Lung (tissue), 11 donors: ENCODE measurements at regions not wholly inside any gene's neighbourhood (a gene's known extent, or its start where the extent isn't known, plus 50 kb on each side); places are given as distances from the start of the nearest gene placed in this dataset.

Experiments
- ATAC-seq: fragments of 200-7000 bp; cut with Tn5 transposase; one replicate; pipeline ENCODE4 v1.9.1; 2020; ENCODE audit warnings: moderate number of reproducible peaks; ENCODE audit not compliant: insufficient read depth, low FRiP score
- DNase-seq, 3 donors: peaks; one replicate each; pipeline ENCODE4 v3.0.0-alpha.2; 2013 to 2017
- H3K27ac ChIP-seq, 2 donors: one replicate each; pipeline ENCODE4 v1.5.1; 2013; ENCODE audit warnings: mild to moderate bottlenecking in 2 of 2, moderate library complexity in 2 of 2, control low read depth in 1 of 2, inconsistent platforms in 1 of 2, low read depth in 1 of 2, low read length in 1 of 2
- H3K27me3 ChIP-seq, 3 donors: one replicate each; pipeline ENCODE4 v1.5.1; 2013; ENCODE audit warnings: low read length in 2 of 3; ENCODE audit not compliant: control insufficient read depth in 3 of 3, insufficient read depth in 3 of 3
- H3K36me3 ChIP-seq, 4 donors: one replicate each; pipeline ENCODE4 v1.5.1; 2013; ENCODE audit warnings: low read length in 4 of 4, mild to moderate bottlenecking in 1 of 4, moderate library complexity in 1 of 4; ENCODE audit not compliant: control insufficient read depth in 4 of 4, insufficient read depth in 4 of 4
- H3K4me1 ChIP-seq, 5 donors: one replicate each; pipeline ENCODE4 v1.5.1; 2013; ENCODE audit warnings: low read length in 5 of 5, mild to moderate bottlenecking in 2 of 5, moderate library complexity in 1 of 5; ENCODE audit not compliant: control insufficient read depth in 5 of 5, insufficient read depth in 5 of 5
- H3K4me3 ChIP-seq: one replicate; pipeline ENCODE4 v1.5.1; 2013; ENCODE audit warnings: mild to moderate bottlenecking, control low read depth, moderate library complexity
- H3K9ac ChIP-seq, 2 donors: one replicate each; pipeline ENCODE4 v1.5.1; 2013; ENCODE audit warnings: low read length in 2 of 2, control low read depth in 1 of 2; ENCODE audit not compliant: insufficient read depth in 1 of 2
- H3K9me3 ChIP-seq, 4 donors: one replicate each; pipeline ENCODE4 v1.5.1; 2013; ENCODE audit warnings: low read length in 3 of 4, mild to moderate bottlenecking in 1 of 4, moderate library complexity in 1 of 4; ENCODE audit not compliant: control insufficient read depth in 4 of 4, insufficient read depth in 3 of 4
- CTCF ChIP-seq: IDR thresholded peaks from 2 replicates; pipeline ENCODE4 v1.5.1; 2012; ENCODE audit warnings: mild to moderate bottlenecking; ENCODE audit errors: control extremely low read depth, extremely low read depth
- WGBS, 2 donors: extraction: QIAGEN DNeasy Blood & Tissue Kit; methylation state at CpG; one replicate each; pipeline ENCODE4 v1.1.7; 2013; 5-methylcytosine and 5-hydroxymethylcytosine counted together
- donor health status: control.
- donor health status: control.
- donor health status: Bipolar disorder and iron deficiency.
- donor health status: healthy.
- donor health status: DM: yes; HTN: yes; CAD: no.

GRCh38 chr9:18012170-18012569 is 433.3 kb downstream of the SH3GL2 start:
- no peaks in the 10 kb centered on the region for H3K9me3 ChIP-seq
- DNase-seq (no peak), ATAC-seq (no peak)
- H3K9ac ChIP-seq, result no peak overlapping the region
- H3K27ac ChIP-seq, result no peak overlapping the region
- WGBS, 2 donors, result 85 to 95% methylated on average over 4 of the region's 4 CpGs
- no peaks in the 10 kb centered on the region for H3K36me3 ChIP-seq
- H3K27me3 ChIP-seq, result no peaks in the 10 kb centered on the region
- no peak for TF ChIP-seq CTCF
- no peak overlapping the region for H3K4me3 ChIP-seq
- peaks cover 0 to 4% (median 0%) of the 10 kb centered on the region in 5 donors for H3K4me1 ChIP-seq

GRCh38 chr9:18014556-18014955 is 435.7 kb downstream of the SH3GL2 start:
- Histone ChIP-seq H3K4me3 (no peak overlapping the region), H3K36me3 (no peaks in the 10 kb centered on the region), H3K4me1 (no peaks in the 10 kb centered on the region), H3K27me3 (no peaks in the 10 kb centered on the region), H3K27ac (no peak overlapping the region), H3K9ac (no peak overlapping the region), H3K9me3 (peaks cover 0 to 6% (median 1%) of the 10 kb centered on the region in 4 donors)
- WGBS, 2 donors, result 83 to 86% methylated on average over 3 of the region's 3 CpGs
- ATAC-seq (no peak), DNase-seq (no peak)
- no peak for TF ChIP-seq CTCF

GRCh38 chr9:18015116-18015515 is 436.2 kb downstream of the SH3GL2 start:
- ATAC-seq (no peak), DNase-seq (no peak)
- Histone ChIP-seq H3K9me3 (peaks cover 0 to 6% (median 1%) of the 10 kb centered on the region in 4 donors), H3K27ac (no peak overlapping the region), H3K36me3 (no peaks in the 10 kb centered on the region), H3K9ac (no peak overlapping the region), H3K4me1 (no peaks in the 10 kb centered on the region), H3K27me3 (no peaks in the 10 kb centered on the region), H3K4me3 (no peak overlapping the region)
- 87 to 94% methylated on average over 1 of the region's 1 CpG for WGBS, 2 donors
- TF ChIP-seq CTCF, result no peak

- no peaks in the 10 kb centered on the region for H3K36me3 ChIP-seq
- TF ChIP-seq CTCF, result no peak
- DNase-seq (no peak), ATAC-seq (no peak)
- no peaks in the 10 kb centered on the region for H3K27me3 ChIP-seq
- no peak overlapping the region for H3K27ac ChIP-seq
- no peak overlapping the region for H3K4me3 ChIP-seq
- peaks cover 0 to 9% (median 0%) of the 10 kb centered on the region in 5 donors for H3K4me1 ChIP-seq
- peaks cover 0 to 6% (median 1%) of the 10 kb centered on the region in 4 donors for H3K9me3 ChIP-seq
- WGBS, 2 donors, result 46 to 74% methylated on average over 1 of the region's 1 CpG
- no peak overlapping the region for H3K9ac ChIP-seq
Measured at GRCh38 chr9:18017136-18017535, 438.3 kb downstream of the SH3GL2 start.
